Adipocyte (in vitro differentiated cells): ENCODE measurements at regions not wholly inside any gene's neighbourhood (a gene's known extent, or its start where the extent isn't known, plus 50 kb on each side); places are given as distances from the start of the nearest gene placed in this dataset.
A peak's percentile ranks its signal among the peaks of the same experiment; 100 is the strongest.

ENCODE experiments used
- DNase-seq: peaks from one replicate; pipeline ENCODE4 v3.0.0-alpha.2; 2015; ENCODE audit warnings: low read depth
- H3K27me3 ChIP-seq: replicated peaks from 2 replicates; pipeline ENCODE4 v1.7.0; 2013; ENCODE audit warnings: mild to moderate bottlenecking, low read length, moderate library complexity; ENCODE audit not compliant: control insufficient read depth, insufficient read depth
- H3K36me3 ChIP-seq: 2 replicates; pipeline ENCODE4 v1.7.0; 2013; ENCODE audit warnings: low read length, mild to moderate bottlenecking, moderate library complexity; ENCODE audit not compliant: control insufficient read depth, insufficient read depth, severe bottlenecking
- H3K4me1 ChIP-seq: 2 replicates; pipeline ENCODE4 v1.7.0; 2013; ENCODE audit warnings: mild to moderate bottlenecking, low read length, moderate library complexity; ENCODE audit not compliant: control insufficient read depth, insufficient read depth
- H3K4me3 ChIP-seq: 2 replicates; pipeline ENCODE4 v1.7.0; 2013; ENCODE audit warnings: mild to moderate bottlenecking, low read length, moderate library complexity
- H3K9ac ChIP-seq: 2 replicates; pipeline ENCODE4 v1.7.0; 2013; ENCODE audit warnings: mild to moderate bottlenecking, low read length, moderate library complexity
- H3K9me3 ChIP-seq: 2 replicates; pipeline ENCODE4 v1.7.0; 2013; ENCODE audit warnings: mild to moderate bottlenecking, low read length, moderate library complexity; ENCODE audit not compliant: control insufficient read depth

DNA sequence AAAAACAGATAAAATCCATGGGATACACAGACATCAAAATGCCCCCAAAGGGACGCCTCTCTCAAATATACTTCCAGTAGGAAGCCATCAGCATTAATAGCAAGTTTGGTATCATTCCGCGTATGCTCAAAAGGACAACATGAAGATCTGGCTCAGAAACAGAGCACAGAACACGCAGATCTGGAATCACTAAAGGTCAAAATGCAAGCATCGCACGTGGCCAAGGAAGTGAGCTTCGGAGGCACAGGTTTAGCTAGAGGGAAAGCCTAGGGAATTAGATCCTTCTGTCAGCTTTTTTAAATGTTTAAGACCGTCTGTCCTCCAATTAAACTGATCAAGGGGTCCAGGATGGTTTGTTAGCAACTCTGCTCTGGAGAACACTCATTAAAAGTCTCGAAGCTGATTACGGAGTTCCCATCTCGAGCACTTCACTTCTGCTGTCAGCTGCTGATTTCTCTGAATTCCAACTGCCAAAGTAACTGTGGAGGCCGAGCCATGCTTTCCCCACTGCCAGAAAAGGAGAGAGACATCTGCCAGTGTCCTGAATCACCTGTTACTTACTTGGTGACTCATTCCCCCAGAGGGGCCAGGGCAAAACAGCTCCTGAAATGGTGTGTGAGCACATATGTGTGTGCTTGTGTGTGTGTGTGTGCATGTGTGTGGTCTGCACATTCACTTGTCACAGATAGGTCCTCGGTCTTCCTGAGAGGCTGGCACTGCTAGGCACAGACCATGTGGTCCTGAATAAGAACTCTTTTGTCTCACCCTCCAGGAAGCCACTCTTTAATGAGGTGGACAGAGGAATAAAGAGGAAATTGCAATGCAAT is 177.7 kb upstream of the PPARGC1A start:
- DNase-seq, result no peak
- Histone ChIP-seq H3K4me1 (no peaks in the 10 kb centered on the region), H3K9ac (no peak overlapping the region), H3K4me3 (no peak overlapping the region), H3K36me3 (no peaks in the 10 kb centered on the region), H3K27me3 (peaks cover 4% of the 10 kb centered on the region), H3K9me3 (no peaks in the 10 kb centered on the region)

DNA sequence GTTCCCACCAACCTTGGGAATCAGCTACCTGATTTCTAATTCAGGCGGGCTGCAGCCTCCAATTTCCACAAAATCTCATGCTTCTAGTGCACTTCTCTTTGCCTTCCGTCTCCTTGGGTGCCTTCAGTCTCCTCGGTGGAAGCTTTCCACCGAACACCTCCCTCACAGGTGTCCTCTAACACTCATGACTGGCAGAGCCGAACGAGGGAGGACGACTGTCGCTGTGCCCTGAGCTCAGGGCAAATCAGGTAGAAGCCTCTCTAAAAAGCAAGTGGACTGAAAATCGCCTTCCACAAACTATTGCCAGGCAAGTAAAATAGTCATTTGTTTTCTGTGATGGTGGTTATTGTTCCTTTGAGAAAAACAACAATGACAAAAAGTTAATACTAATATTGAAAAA is 176.1 kb upstream of the PPARGC1A start:
- Histone ChIP-seq H3K4me1 (no peaks in the 10 kb centered on the region), H3K9me3 (no peaks in the 10 kb centered on the region), H3K27me3 (peaks cover 4% of the 10 kb centered on the region), H3K4me3 (no peak overlapping the region), H3K9ac (no peak overlapping the region), H3K36me3 (no peaks in the 10 kb centered on the region)
- no peak for DNase-seq

DNA sequence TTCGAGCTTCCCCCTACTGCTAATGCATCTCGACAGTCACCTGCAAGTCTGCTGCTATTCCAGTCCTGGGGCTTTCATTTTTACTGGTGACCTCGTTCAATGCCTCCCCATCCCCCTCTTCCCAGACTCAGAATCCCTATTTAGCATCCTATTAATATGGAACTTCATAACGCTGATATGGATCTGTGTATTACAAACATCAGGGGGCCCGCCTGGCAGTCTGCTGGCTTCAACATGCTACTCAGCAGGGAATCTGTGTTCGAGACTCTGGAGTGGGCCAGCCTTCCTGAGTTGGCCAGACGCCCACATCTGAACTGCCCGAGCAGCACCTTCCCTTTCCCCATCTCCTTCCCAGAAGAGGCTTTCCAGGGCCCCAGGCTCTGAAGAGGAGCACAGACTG is 173.9 kb upstream of the PPARGC1A start:
- peaks cover 9% of the 10 kb centered on the region for H3K4me1 ChIP-seq
- H3K36me3 ChIP-seq, result no peaks in the 10 kb centered on the region
- H3K9ac ChIP-seq, result no peak overlapping the region
- H3K27me3 ChIP-seq, result peaks cover 4% of the 10 kb centered on the region
- no peak for DNase-seq
- H3K9me3 ChIP-seq, result no peaks in the 10 kb centered on the region
- no peak overlapping the region for H3K4me3 ChIP-seq

DNA sequence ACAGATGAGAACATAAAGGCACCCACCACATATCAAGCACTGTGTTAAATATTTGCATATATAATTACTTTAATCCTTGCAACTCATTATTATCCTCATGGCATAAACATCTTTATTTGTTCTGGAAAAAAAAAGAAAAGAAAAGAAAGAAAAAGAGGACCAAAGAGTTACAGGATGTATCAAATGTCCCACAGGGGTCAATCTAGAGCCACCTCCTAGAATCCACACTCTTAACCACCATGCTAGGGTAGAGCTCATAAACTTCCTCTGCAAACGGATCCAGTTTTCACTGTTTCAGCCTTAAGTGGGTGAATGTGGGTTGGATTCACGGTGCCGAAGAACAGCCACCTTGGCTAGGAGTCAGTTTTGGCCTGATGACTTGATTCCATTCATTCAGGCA is 171.1 kb upstream of the PPARGC1A start:
- peaks cover 20% of the 10 kb centered on the region for H3K4me1 ChIP-seq
- H3K9ac ChIP-seq, result no peak overlapping the region
- H3K9me3 ChIP-seq, result no peaks in the 10 kb centered on the region
- H3K4me3 ChIP-seq, result no peak overlapping the region
- DNase-seq, result no peak
- peaks cover 4% of the 10 kb centered on the region for H3K27me3 ChIP-seq
- no peaks in the 10 kb centered on the region for H3K36me3 ChIP-seq

GRCh38 chr4:24059839-24060238 is 170.0 kb upstream of the PPARGC1A start:
- DNase-seq, result no peak
- Histone ChIP-seq H3K36me3 (no peaks in the 10 kb centered on the region), H3K9ac (peak overlapping the region; percentile 49), H3K4me3 (no peak overlapping the region), H3K27me3 (peaks cover under 1% of the 10 kb centered on the region), H3K4me1 (peaks cover 24% of the 10 kb centered on the region), H3K9me3 (no peaks in the 10 kb centered on the region)

DNA sequence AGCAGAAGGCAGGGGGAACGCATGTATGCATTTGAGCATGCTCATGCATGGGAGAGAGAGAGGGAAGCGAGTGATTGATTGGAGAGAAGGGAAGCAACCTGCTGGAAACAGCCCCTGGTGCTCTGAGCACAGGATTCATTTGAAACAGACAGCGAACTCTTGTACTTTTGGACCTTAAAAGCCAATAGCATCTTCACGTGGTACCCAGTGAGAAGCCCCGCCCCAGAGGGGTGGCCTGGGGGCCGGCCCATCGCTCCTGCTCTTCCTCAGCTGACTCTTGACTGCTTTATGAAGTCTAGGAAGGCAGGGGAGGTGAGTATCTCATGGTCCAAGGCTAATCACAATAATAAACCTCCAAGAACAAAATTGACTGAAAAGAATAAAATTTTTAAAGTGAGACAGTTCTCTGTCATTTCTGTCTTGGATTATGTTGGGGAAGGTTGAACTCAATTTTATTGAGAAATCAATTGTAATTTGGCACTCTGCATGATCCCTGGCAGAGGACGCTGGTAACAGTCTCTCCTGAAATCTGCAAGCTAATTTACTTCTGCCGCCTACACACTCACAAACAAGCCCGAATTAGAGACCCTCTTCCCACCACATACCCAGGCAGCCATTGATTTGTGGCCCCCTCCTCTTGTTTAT is 168.2 kb upstream of the PPARGC1A start:
- Histone ChIP-seq H3K9ac (peak overlapping the region; percentile 40), H3K9me3 (no peaks in the 10 kb centered on the region), H3K27me3 (no peaks in the 10 kb centered on the region), H3K4me3 (no peak overlapping the region), H3K4me1 (peaks cover 33% of the 10 kb centered on the region), H3K36me3 (no peaks in the 10 kb centered on the region)
- no peak for DNase-seq

DNA sequence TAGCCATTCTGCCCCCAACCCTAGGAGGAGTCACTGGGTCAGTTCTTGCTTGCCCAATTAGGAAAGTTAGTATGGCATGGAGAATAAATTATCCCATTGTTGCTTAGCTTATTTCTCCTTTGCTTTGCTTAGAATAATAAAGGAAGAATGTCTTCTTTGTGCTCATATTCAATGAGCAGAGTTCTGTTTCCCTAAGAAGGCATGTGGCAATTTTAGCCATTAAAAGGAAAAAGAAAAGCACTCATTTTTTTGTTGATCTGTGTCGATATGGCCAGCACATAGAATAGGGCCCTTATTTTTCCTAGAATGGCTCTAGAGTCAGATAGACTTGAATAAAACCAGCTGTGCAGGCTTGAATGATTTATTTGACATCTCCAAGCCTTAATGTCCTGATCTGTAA is 166.4 kb upstream of the PPARGC1A start:
- peaks cover 33% of the 10 kb centered on the region for H3K4me1 ChIP-seq
- no peak overlapping the region for H3K4me3 ChIP-seq
- no peaks in the 10 kb centered on the region for H3K27me3 ChIP-seq
- H3K9me3 ChIP-seq, result no peaks in the 10 kb centered on the region
- H3K9ac ChIP-seq, result no peak overlapping the region
- DNase-seq, result no peak
- H3K36me3 ChIP-seq, result no peaks in the 10 kb centered on the region

GRCh38 chr4:24055623-24056022 is 165.8 kb upstream of the PPARGC1A start:
- Histone ChIP-seq H3K9me3 (no peaks in the 10 kb centered on the region), H3K9ac (no peak overlapping the region), H3K4me1 (peaks cover 33% of the 10 kb centered on the region), H3K36me3 (no peaks in the 10 kb centered on the region), H3K27me3 (no peaks in the 10 kb centered on the region), H3K4me3 (no peak overlapping the region)
- DNase-seq, result no peak

- DNase-seq, result no peak
- no peak overlapping the region for H3K4me3 ChIP-seq
- no peaks in the 10 kb centered on the region for H3K27me3 ChIP-seq
- H3K9me3 ChIP-seq, result no peaks in the 10 kb centered on the region
- peaks cover 28% of the 10 kb centered on the region for H3K4me1 ChIP-seq
- no peaks in the 10 kb centered on the region for H3K36me3 ChIP-seq
- no peak overlapping the region for H3K9ac ChIP-seq
These were observed 165.1 kb upstream of the PPARGC1A start for GRCh38 chr4:24054910-24055309.

GRCh38 chr4:24053934-24054333 is 164.1 kb upstream of the PPARGC1A start:
- Histone ChIP-seq H3K36me3 (no peaks in the 10 kb centered on the region), H3K4me1 (peaks cover 24% of the 10 kb centered on the region), H3K9ac (no peak overlapping the region), H3K27me3 (no peaks in the 10 kb centered on the region), H3K9me3 (no peaks in the 10 kb centered on the region), H3K4me3 (no peak overlapping the region)
- peak; percentile 35 for DNase-seq

GRCh38 chr4:24044610-24045589 is 155.1 kb upstream of the PPARGC1A start:
- no peaks in the 10 kb centered on the region for H3K9me3 ChIP-seq
- DNase-seq, result no peak

More at GRCh38 chr4:24044610-24045589, 155.1 kb upstream of the PPARGC1A start:
- H3K4me3 ChIP-seq, result no peak overlapping the region
- H3K27me3 ChIP-seq, result no peaks in the 10 kb centered on the region
- peaks cover 19% of the 10 kb centered on the region for H3K4me1 ChIP-seq
- no peaks in the 10 kb centered on the region for H3K36me3 ChIP-seq
- H3K9ac ChIP-seq, result no peak overlapping the region
